ENCODE measurements at regions not wholly inside any gene's neighbourhood (a gene's known extent, or its start where the extent isn't known, plus 50 kb on each side); places are given as distances from the start of the nearest gene placed in this dataset.

DNA sequence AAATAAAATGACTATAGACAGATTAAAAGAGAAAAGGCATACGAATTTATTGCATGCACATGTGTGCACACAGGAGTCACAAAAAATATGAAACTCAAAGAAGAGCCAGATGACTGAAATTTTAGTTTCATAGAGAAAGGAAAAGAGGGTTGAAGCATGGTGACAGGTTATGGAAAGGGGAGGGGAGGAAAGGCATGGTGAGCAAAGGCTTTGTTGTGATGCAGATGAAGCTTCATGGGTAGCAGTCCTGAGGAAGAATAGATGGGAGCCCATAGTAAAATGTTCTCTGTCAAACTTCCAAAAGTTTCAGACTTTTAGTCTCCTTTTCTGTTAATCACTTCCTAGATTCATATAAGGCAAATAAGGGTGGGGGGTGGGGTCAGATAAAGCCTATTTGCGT, 612.7 kb upstream of the ATP2B1 start:
- H3K27ac ChIP-seq (ENCODE audit: insufficient read length, low read depth, low read length): no peak overlapping the region
- 0 out of 2 replicates have a peak, but pooled peaks cover 2% of the 10 kb centered on the region for H3K4me1 ChIP-seq (ENCODE audit: insufficient read depth, low read length)
- H2BK120ac ChIP-seq (ENCODE audit: low read depth, low read length, poor library complexity, severe bottlenecking): no peak overlapping the region
- H3K36me3 Mint-ChIP-seq (ENCODE audit: insufficient read depth in 1 of 3, low read depth in 3 of 3): peaks cover 2 to 14% (median 5%) of the 10 kb centered on the region in 3 experiments; a peak in 5 of 7 replicates
- H3K4ac ChIP-seq (ENCODE audit: low read depth, low read length): no peak overlapping the region
- no CpG with 5 or more reads among the region's 2 CpGs for WGBS (ENCODE audit: extremely low coverage, insufficient read length, low lambda C conversion rate)
- no peaks in the 10 kb centered on the region for H3K27me3 Mint-ChIP-seq (ENCODE audit: low read depth)
- H3K27ac Mint-ChIP-seq: peak overlapping the region in 2 of 3 experiments; percentile 4 to 7; a peak in 1 of 7 replicates
- H2BK12ac ChIP-seq (ENCODE audit: insufficient read length, low read depth, low read length): no peak overlapping the region
- no peak for DNase-seq
- no peak overlapping the region for H2BK5ac ChIP-seq (ENCODE audit: insufficient read length, low read length)
- no peak overlapping the region for H3T11ph ChIP-seq (ENCODE audit: low read length)
- no peak overlapping the region for H2AFZ ChIP-seq (ENCODE audit: low read length)
- no peak overlapping the region for H3K18ac ChIP-seq (ENCODE audit: insufficient read length, low read depth, low read length)
- H3K9ac ChIP-seq (ENCODE audit: extremely low read depth, insufficient read length, low read length): no peak overlapping the region
- TF ChIP-seq, protein P1, sequence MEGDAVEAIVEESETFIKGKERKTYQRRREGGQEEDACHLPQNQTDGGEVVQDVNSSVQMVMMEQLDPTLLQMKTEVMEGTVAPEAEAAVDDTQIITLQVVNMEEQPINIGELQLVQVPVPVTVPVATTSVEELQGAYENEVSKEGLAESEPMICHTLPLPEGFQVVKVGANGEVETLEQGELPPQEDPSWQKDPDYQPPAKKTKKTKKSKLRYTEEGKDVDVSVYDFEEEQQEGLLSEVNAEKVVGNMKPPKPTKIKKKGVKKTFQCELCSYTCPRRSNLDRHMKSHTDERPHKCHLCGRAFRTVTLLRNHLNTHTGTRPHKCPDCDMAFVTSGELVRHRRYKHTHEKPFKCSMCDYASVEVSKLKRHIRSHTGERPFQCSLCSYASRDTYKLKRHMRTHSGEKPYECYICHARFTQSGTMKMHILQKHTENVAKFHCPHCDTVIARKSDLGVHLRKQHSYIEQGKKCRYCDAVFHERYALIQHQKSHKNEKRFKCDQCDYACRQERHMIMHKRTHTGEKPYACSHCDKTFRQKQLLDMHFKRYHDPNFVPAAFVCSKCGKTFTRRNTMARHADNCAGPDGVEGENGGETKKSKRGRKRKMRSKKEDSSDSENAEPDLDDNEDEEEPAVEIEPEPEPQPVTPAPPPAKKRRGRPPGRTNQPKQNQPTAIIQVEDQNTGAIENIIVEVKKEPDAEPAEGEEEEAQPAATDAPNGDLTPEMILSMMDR (conservative IDR thresholded peaks at IDR 0.05): no peak
- H3K14ac ChIP-seq (ENCODE audit: insufficient read depth, low read length): no peak overlapping the region
- H4K5ac ChIP-seq (ENCODE audit: insufficient read length, low read depth, low read length): no peak overlapping the region
- H3K23ac ChIP-seq (ENCODE audit: insufficient read length, low read depth, low read length): no peak overlapping the region
- H2BK20ac ChIP-seq (ENCODE audit: low read depth, low read length, poor library complexity, severe bottlenecking): no peak overlapping the region
- H3K4me3 Mint-ChIP-seq: no peak overlapping the region
- no peaks in the 10 kb centered on the region for H3K79me1 ChIP-seq (ENCODE audit: insufficient read depth, low read depth, low read length, poor library complexity, severe bottlenecking)
- H3K4me2 ChIP-seq (ENCODE audit: insufficient read depth, insufficient read length, low read length): no peak overlapping the region
- H3K79me2 ChIP-seq (ENCODE audit: insufficient read depth, low read length): no peaks in the 10 kb centered on the region
- peaks cover 0 to 8% of the 10 kb centered on the region in 2 experiments; a peak in 3 of 5 replicates for H3K9me3 Mint-ChIP-seq
- H4K20me1 ChIP-seq (ENCODE audit: control insufficient read depth, insufficient read depth, insufficient read length): no peaks in the 10 kb centered on the region
- no peak overlapping the region for H3K56ac ChIP-seq (ENCODE audit: insufficient read length, low read depth, low read length)
- no peak overlapping the region for H2BK15ac ChIP-seq (ENCODE audit: low read depth, low read length)
- no peaks in the 10 kb centered on the region for H3K9me3 ChIP-seq (ENCODE audit: control insufficient read depth, low read depth, low read length)
- H4K91ac ChIP-seq (ENCODE audit: insufficient read length, low read depth, low read length): no peak overlapping the region
- H3K27me3 ChIP-seq (ENCODE audit: insufficient read depth, low read length): no peaks in the 10 kb centered on the region
- peaks cover 15 to 18% of the 10 kb centered on the region in 2 experiments for H3K4me1 Mint-ChIP-seq
- no peaks in the 10 kb centered on the region for H3K23me2 ChIP-seq (ENCODE audit: insufficient read length, low read depth, low read length, poor library complexity, severe bottlenecking)
- H4K8ac ChIP-seq (replicated peaks; ENCODE audit: insufficient read length, low read depth, low read length): no peak overlapping the region
- H2AK5ac ChIP-seq (ENCODE audit: insufficient read length, low read length): no peak overlapping the region

All from H9 (cell line).